ENCODE measurements at regions not wholly inside any gene's neighbourhood (a gene's known extent, or its start where the extent isn't known, plus 50 kb on each side); places are given as distances from the start of the nearest gene placed in this dataset.

GRCh38 chr5:174364676-174365075 is 319.2 kb downstream of the NSG2 start:
- H3K27ac ChIP-seq: no peak overlapping the region
- no peak overlapping the region for H3K4me3 ChIP-seq
- no peak for TF ChIP-seq CTCF (IDR thresholded peaks at IDR 0.05)
- H3K9me3 ChIP-seq: peaks cover 4% of the 10 kb centered on the region
- DNase-seq (no peak), ATAC-seq (no peak)
- 75 to 91% (median 82%) methylated on average over 2 of the region's 2 CpGs for WGBS, 3 donors
- H3K27me3 ChIP-seq (ENCODE audit: insufficient read depth in 3 of 3, low read length in 2 of 3): peaks cover 0 to 2% (median 0%) of the 10 kb centered on the region in 3 donors
- intact Hi-C loops (cut with DNase I): no loop called here
- H3K36me3 ChIP-seq (ENCODE audit: insufficient read depth in 1 of 2, low read depth in 1 of 2): no peaks in the 10 kb centered on the region
- H3K4me1 ChIP-seq: no peaks in the 10 kb centered on the region

GRCh38 chr5:174371600-174372094 is 326.1 kb downstream of the NSG2 start:
- TF ChIP-seq CTCF (IDR thresholded peaks at IDR 0.05): no peak
- Histone ChIP-seq H3K36me3 (ENCODE audit: insufficient read depth in 1 of 2, low read depth in 1 of 2) (no peaks in the 10 kb centered on the region), H3K9me3 (no peaks in the 10 kb centered on the region), H3K4me3 (no peak overlapping the region), H3K27ac (no peak overlapping the region), H3K4me1 (no peaks in the 10 kb centered on the region), H3K27me3 (ENCODE audit: insufficient read depth in 3 of 3, low read length in 2 of 3) (peaks cover 0 to 4% (median 0%) of the 10 kb centered on the region in 3 donors)
- DNase-seq (no peak), ATAC-seq (no peak)
- intact Hi-C loops (cut with DNase I): no loop called here
- WGBS, 3 donors: 48 to 56% (median 48%) methylated on average over 10 of the region's 10 CpGs

- no peaks in the 10 kb centered on the region for H3K36me3 ChIP-seq (ENCODE audit: insufficient read depth in 1 of 2, low read depth in 1 of 2)
- 47 to 60% (median 48%) methylated on average over 8 of the region's 8 CpGs for WGBS, 3 donors
- H3K9me3 ChIP-seq: no peaks in the 10 kb centered on the region
- H3K27ac ChIP-seq: no peak overlapping the region
- ATAC-seq (no peak), DNase-seq (no peak)
- peaks cover 0 to 4% (median 0%) of the 10 kb centered on the region in 3 donors for H3K27me3 ChIP-seq (ENCODE audit: insufficient read depth in 3 of 3, low read length in 2 of 3)
- no peaks in the 10 kb centered on the region for H3K4me1 ChIP-seq
- no peak for TF ChIP-seq CTCF (IDR thresholded peaks at IDR 0.05)
- intact Hi-C loops (cut with DNase I): no loop called here
- no peak overlapping the region for H3K4me3 ChIP-seq
These were observed 328.7 kb downstream of the NSG2 start for GRCh38 chr5:174374206-174374605.

GRCh38 chr5:174376056-174376455 is 330.6 kb downstream of the NSG2 start:
- intact Hi-C loops (cut with DNase I): no loop called here
- H3K4me1 ChIP-seq: no peaks in the 10 kb centered on the region

More at GRCh38 chr5:174376056-174376455, 330.6 kb downstream of the NSG2 start:
- no peak for DNase-seq
- no peak for TF ChIP-seq CTCF (IDR thresholded peaks at IDR 0.05)
- ATAC-seq: no peak
- Histone ChIP-seq H3K36me3 (ENCODE audit: insufficient read depth in 1 of 2, low read depth in 1 of 2) (no peaks in the 10 kb centered on the region), H3K4me3 (no peak overlapping the region), H3K27ac (no peak overlapping the region), H3K9me3 (no peaks in the 10 kb centered on the region), H3K27me3 (ENCODE audit: insufficient read depth in 3 of 3, low read length in 2 of 3) (peaks cover 0 to 2% (median 0%) of the 10 kb centered on the region in 3 donors)
- WGBS, 3 donors: 64 to 79% (median 70%) methylated on average over 4 of the region's 4 CpGs

Measured in psoas muscle (tissue), 7 donors.